Activated naive CD8-positive, alpha-beta T cell treated with anti-CD3 and anti-CD28 coated beads, Interleukin-2, amount 50 U/mL, for 24 hours (primary cell): ENCODE measurements at regions not wholly inside any gene's neighbourhood (a gene's known extent, or its start where the extent isn't known, plus 50 kb on each side); places are given as distances from the start of the nearest gene placed in this dataset.
"Not testable (repeated sequence)": the region's sequence is repeated elsewhere in the genome, so short reads cannot be mapped to it uniquely, and the experiment has no call there.

Source experiments
- ATAC-seq: fragments of 150-1000 bp; cut with Tn5 transposase; one replicate; pipeline ENCODE4 v1.10.0; 2021
- DNase-seq: peaks from one replicate; pipeline ENCODE4 v3.0.0; 2021
- H3K27ac Mint-ChIP-seq: one replicate; pipeline ENCODE4 v1.8.0; 2021; ENCODE audit warnings: mild to moderate bottlenecking, mixed read lengths
- H3K27me3 Mint-ChIP-seq: one replicate; pipeline ENCODE4 v1.8.0; 2021; ENCODE audit warnings: mixed read lengths
- H3K36me3 Mint-ChIP-seq: one replicate; pipeline ENCODE4 v1.8.0; 2021; ENCODE audit warnings: low read depth, mixed read lengths
- H3K4me1 Mint-ChIP-seq: one replicate; pipeline ENCODE4 v1.8.0; 2021; ENCODE audit warnings: mixed read lengths
- H3K4me3 Mint-ChIP-seq: one replicate; pipeline ENCODE4 v1.8.0; 2021; ENCODE audit warnings: mild to moderate bottlenecking, moderate library complexity, mixed read lengths
- H3K9me3 Mint-ChIP-seq: one replicate; pipeline ENCODE4 v1.8.0; 2021; ENCODE audit warnings: mixed read lengths

GRCh38 chr7:91492773-91493172 is 228.5 kb downstream of the FZD1 start:
- ATAC-seq (no peak), DNase-seq (no peak)
- H3K4me1 Mint-ChIP-seq, result no peaks in the 10 kb centered on the region
- no peaks in the 10 kb centered on the region for H3K27me3 Mint-ChIP-seq
- no peak overlapping the region for H3K27ac Mint-ChIP-seq
- H3K4me3 Mint-ChIP-seq, result no peak overlapping the region
- H3K9me3 Mint-ChIP-seq, result peaks cover 22% of the 10 kb centered on the region
- no peaks in the 10 kb centered on the region for H3K36me3 Mint-ChIP-seq

- no peak for ATAC-seq
- H3K4me1 Mint-ChIP-seq, result no peaks in the 10 kb centered on the region
- H3K4me3 Mint-ChIP-seq, result no peak overlapping the region
- no peak for DNase-seq
- no peaks in the 10 kb centered on the region for H3K36me3 Mint-ChIP-seq
- H3K9me3 Mint-ChIP-seq, result peaks cover 22% of the 10 kb centered on the region
- H3K27me3 Mint-ChIP-seq, result no peaks in the 10 kb centered on the region
- H3K27ac Mint-ChIP-seq, result no peak overlapping the region
These were observed 230.2 kb downstream of the FZD1 start for GRCh38 chr7:91494450-91494849.

GRCh38 chr7:91496251-91496820 is 232.1 kb downstream of the FZD1 start:
- ATAC-seq, result no peak
- Mint-ChIP-seq H3K36me3 (no peaks in the 10 kb centered on the region), H3K4me3 (no peak overlapping the region), H3K9me3 (peaks cover 20% of the 10 kb centered on the region), H3K27me3 (no peaks in the 10 kb centered on the region), H3K27ac (no peak overlapping the region), H3K4me1 (no peaks in the 10 kb centered on the region)
- no peak for DNase-seq

- not testable (repeated sequence) for H3K27ac Mint-ChIP-seq, H3K4me1 Mint-ChIP-seq, DNase-seq, H3K36me3 Mint-ChIP-seq, ATAC-seq, H3K4me3 Mint-ChIP-seq, H3K27me3 Mint-ChIP-seq
- peaks cover 20% of the 10 kb centered on the region for H3K9me3 Mint-ChIP-seq
These were observed 233.0 kb downstream of the FZD1 start for GRCh38 chr7:91497277-91497676.

- peaks cover 15% of the 10 kb centered on the region for H3K9me3 Mint-ChIP-seq
- no peaks in the 10 kb centered on the region for H3K36me3 Mint-ChIP-seq
- H3K4me1 Mint-ChIP-seq, result no peaks in the 10 kb centered on the region
- H3K4me3 Mint-ChIP-seq, result no peak overlapping the region
- no peak for DNase-seq
- no peak for ATAC-seq
- no peak overlapping the region for H3K27ac Mint-ChIP-seq
- no peaks in the 10 kb centered on the region for H3K27me3 Mint-ChIP-seq
These were observed 239.8 kb downstream of the FZD1 start for GRCh38 chr7:91503934-91504555.

GRCh38 chr7:91504919-91505318 is 240.7 kb downstream of the FZD1 start:
- Mint-ChIP-seq H3K27ac (no peak overlapping the region), H3K4me3 (no peak overlapping the region), H3K27me3 (no peaks in the 10 kb centered on the region), H3K9me3 (peaks cover 15% of the 10 kb centered on the region), H3K36me3 (no peaks in the 10 kb centered on the region), H3K4me1 (no peaks in the 10 kb centered on the region)
- DNase-seq (no peak), ATAC-seq (no peak)

- H3K36me3 Mint-ChIP-seq, H3K9me3 Mint-ChIP-seq, DNase-seq, H3K27me3 Mint-ChIP-seq, ATAC-seq, H3K4me3 Mint-ChIP-seq, H3K27ac Mint-ChIP-seq, H3K4me1 Mint-ChIP-seq: not testable (repeated sequence)
These were observed 242.7 kb downstream of the FZD1 start for GRCh38 chr7:91506966-91507365.

GRCh38 chr7:91511861-91512260 is 247.6 kb downstream of the FZD1 start:
- not testable (repeated sequence) for ATAC-seq, H3K27me3 Mint-ChIP-seq, H3K4me3 Mint-ChIP-seq, H3K27ac Mint-ChIP-seq, H3K36me3 Mint-ChIP-seq, DNase-seq, H3K4me1 Mint-ChIP-seq
- peaks cover 12% of the 10 kb centered on the region for H3K9me3 Mint-ChIP-seq

GRCh38 chr7:91512958-91513357 is 248.7 kb downstream of the FZD1 start:
- DNase-seq, result no peak
- Mint-ChIP-seq H3K4me3 (no peak overlapping the region), H3K27me3 (no peaks in the 10 kb centered on the region), H3K9me3 (peaks cover 12% of the 10 kb centered on the region), H3K27ac (no peak overlapping the region), H3K4me1 (no peaks in the 10 kb centered on the region), H3K36me3 (no peaks in the 10 kb centered on the region)
- no peak for ATAC-seq

- H3K9me3 Mint-ChIP-seq, result peaks cover 8% of the 10 kb centered on the region
- H3K4me3 Mint-ChIP-seq, result no peak overlapping the region
- H3K27me3 Mint-ChIP-seq, result no peaks in the 10 kb centered on the region
- ATAC-seq, result no peak
- no peak for DNase-seq
- no peak overlapping the region for H3K27ac Mint-ChIP-seq
- no peaks in the 10 kb centered on the region for H3K4me1 Mint-ChIP-seq
- no peaks in the 10 kb centered on the region for H3K36me3 Mint-ChIP-seq
These were observed 250.4 kb downstream of the FZD1 start for GRCh38 chr7:91514591-91514990.

GRCh38 chr7:91515961-91516360 is 251.7 kb downstream of the FZD1 start:
- Mint-ChIP-seq H3K27ac (no peak overlapping the region), H3K27me3 (no peaks in the 10 kb centered on the region)

GRCh38 chr7:91517201-91517785 is 253.1 kb downstream of the FZD1 start:
- ATAC-seq (no peak), DNase-seq (no peak)
- no peaks in the 10 kb centered on the region for H3K36me3 Mint-ChIP-seq
- H3K27me3 Mint-ChIP-seq, result no peaks in the 10 kb centered on the region
- no peak overlapping the region for H3K4me3 Mint-ChIP-seq
- peaks cover 8% of the 10 kb centered on the region for H3K9me3 Mint-ChIP-seq
- H3K4me1 Mint-ChIP-seq, result no peaks in the 10 kb centered on the region
- H3K27ac Mint-ChIP-seq, result no peak overlapping the region

More at GRCh38 chr7:91515961-91516360, 251.7 kb downstream of the FZD1 start:
- DNase-seq (no peak), ATAC-seq (no peak)
- peaks cover 8% of the 10 kb centered on the region for H3K9me3 Mint-ChIP-seq
- no peaks in the 10 kb centered on the region for H3K36me3 Mint-ChIP-seq
- no peaks in the 10 kb centered on the region for H3K4me1 Mint-ChIP-seq
- no peak overlapping the region for H3K4me3 Mint-ChIP-seq

GRCh38 chr7:91518058-91518457 is 253.8 kb downstream of the FZD1 start:
- H3K4me3 Mint-ChIP-seq, result no peak overlapping the region
- no peak for DNase-seq
- no peaks in the 10 kb centered on the region for H3K27me3 Mint-ChIP-seq
- H3K4me1 Mint-ChIP-seq, result no peaks in the 10 kb centered on the region
- ATAC-seq, result no peak
- no peaks in the 10 kb centered on the region for H3K36me3 Mint-ChIP-seq
- H3K9me3 Mint-ChIP-seq, result peaks cover 10% of the 10 kb centered on the region
- no peak overlapping the region for H3K27ac Mint-ChIP-seq

- no peaks in the 10 kb centered on the region for H3K4me1 Mint-ChIP-seq
- H3K36me3 Mint-ChIP-seq, result no peaks in the 10 kb centered on the region
- no peak overlapping the region for H3K27ac Mint-ChIP-seq
- DNase-seq (no peak), ATAC-seq (no peak)
- H3K27me3 Mint-ChIP-seq, result no peaks in the 10 kb centered on the region
- H3K9me3 Mint-ChIP-seq, result peaks cover 13% of the 10 kb centered on the region
- no peak overlapping the region for H3K4me3 Mint-ChIP-seq
These were observed 255.3 kb downstream of the FZD1 start for GRCh38 chr7:91519241-91520158.

GRCh38 chr7:91520645-91521044 is 256.4 kb downstream of the FZD1 start:
- Mint-ChIP-seq H3K27ac (no peak overlapping the region), H3K27me3 (no peaks in the 10 kb centered on the region), H3K4me3 (no peak overlapping the region), H3K4me1 (no peaks in the 10 kb centered on the region), H3K9me3 (peaks cover 13% of the 10 kb centered on the region), H3K36me3 (no peaks in the 10 kb centered on the region)
- DNase-seq (no peak), ATAC-seq (no peak)
